ENCODE measurements at regions not wholly inside any gene's neighbourhood (a gene's known extent, or its start where the extent isn't known, plus 50 kb on each side); places are given as distances from the start of the nearest gene placed in this dataset.

- no peak for TF ChIP-seq CTCF (IDR thresholded peaks at IDR 0.05)
- no peak for TF ChIP-seq POLR2A (IDR thresholded peaks at IDR 0.05)
Observed at GRCh38 chr5:82719368-82719767, 357.8 kb downstream of the TMEM167A start.

Data from uterus (tissue), 2 donors.